HEK293 (cell line): ENCODE measurements at regions not wholly inside any gene's neighbourhood (a gene's known extent, or its start where the extent isn't known, plus 50 kb on each side); places are given as distances from the start of the nearest gene placed in this dataset.

Source experiments
- CTCF ChIA-PET: fragments of 350-600 bp; formaldehyde crosslinking; extraction: SDS; loops from one replicate; lab custom pipeline; 2021; ENCODE audit warnings: antibody characterized with exemption; lab: Yijun Ruan, JAX
- POLR2A ChIA-PET: fragments of 300-600 bp; formaldehyde crosslinking; extraction: SDS; loops from one replicate; lab custom pipeline; 2020; ENCODE audit warnings: antibody characterized with exemption, inconsistent platforms; lab: Yijun Ruan, JAX
- H3K27ac ChIP-seq: fragments of 200-500 bp; sonication (Bioruptor generic); 2 replicates; pipeline ENCODE4 v1.5.1; 2014; ENCODE audit warnings: low read depth, low read length, control low read depth, inconsistent platforms; ENCODE audit errors: extremely low read depth
- H3K36me3 ChIP-seq, 2 experiments: fragments of 200-500 bp in 1 of 2; sonication (Bioruptor generic) in 1 of 2; 1 replicate in 1 of 2; 2 replicates in 1 of 2; pipeline ENCODE4 v1.5.1; 2014 to 2017; ENCODE audit warnings: inconsistent platforms in 2 of 2, low read length in 2 of 2; ENCODE audit not compliant: control insufficient read depth in 2 of 2, insufficient read depth in 1 of 2
- H3K4me1 ChIP-seq: fragments of 200-500 bp; sonication (Bioruptor generic); 2 replicates; pipeline ENCODE4 v1.5.1; 2014; ENCODE audit warnings: mild to moderate bottlenecking, low read length, inconsistent platforms; ENCODE audit not compliant: control insufficient read depth, insufficient read depth
- H3K4me3 ChIP-seq: 2 replicates; pipeline ENCODE4 v1.5.1; 2011; ENCODE audit warnings: low read depth, mild to moderate bottlenecking, control low read depth, low read length, moderate library complexity
- H3K9me3 ChIP-seq: fragments of 200-500 bp; sonication (Bioruptor generic); 2 replicates; pipeline ENCODE4 v1.5.1; 2014; ENCODE audit warnings: low read depth, low read length, inconsistent platforms; ENCODE audit not compliant: control insufficient read depth, insufficient read depth
- EGR2 ChIP-seq: fragments of 450-650 bp; formaldehyde crosslinking; IDR thresholded peaks from 2 replicates; pipeline ENCODE4 v1.5.1; 2016; ENCODE audit warnings: low read depth, missing biosample characterization, missing genetic modification characterization
- GLIS2 ChIP-seq: fragments of 450-650 bp; formaldehyde crosslinking; IDR thresholded peaks from 2 replicates; pipeline ENCODE4 v1.5.1; 2016; ENCODE audit warnings: missing biosample characterization, missing genetic modification characterization
- HOXC10 ChIP-seq: sonication (generic); formaldehyde crosslinking; IDR thresholded peaks from 2 replicates; pipeline ENCODE4 v1.8.1; 2023; ENCODE audit warnings: mild to moderate bottlenecking, missing genetic modification reagents
- KLF9 ChIP-seq: fragments of 450-650 bp; formaldehyde crosslinking; IDR thresholded peaks from 2 replicates; pipeline ENCODE4 v1.5.1; 2016; ENCODE audit warnings: missing biosample characterization, missing genetic modification characterization, low read depth
- MEIS1 ChIP-seq: sonication (generic); formaldehyde crosslinking; IDR thresholded peaks from 2 replicates; pipeline ENCODE4 v1.8.1; 2022; ENCODE audit warnings: missing genetic modification reagents, mild to moderate bottlenecking, borderline replicate concordance
- PRDM2 ChIP-seq: fragments of 450-650 bp; formaldehyde crosslinking; IDR thresholded peaks from 2 replicates; pipeline ENCODE4 v1.5.1; 2016; ENCODE audit warnings: missing biosample characterization, missing genetic modification characterization, borderline replicate concordance
- SP2 ChIP-seq: fragments of 450-650 bp; formaldehyde crosslinking; IDR thresholded peaks from 2 replicates; pipeline ENCODE4 v1.5.1; 2016; ENCODE audit warnings: missing biosample characterization, missing genetic modification characterization
- ZBTB21 ChIP-seq: fragments of 450-650 bp; formaldehyde crosslinking; IDR thresholded peaks from 2 replicates; pipeline ENCODE4 v1.5.1; 2017; ENCODE audit warnings: missing biosample characterization, missing genetic modification characterization
- ZNF121 ChIP-seq: fragments of 450-650 bp; formaldehyde crosslinking; IDR thresholded peaks from 2 replicates; pipeline ENCODE4 v1.5.1; 2016; ENCODE audit warnings: missing biosample characterization, missing genetic modification characterization
- ZNF132 ChIP-seq: fragments of 450-650 bp; formaldehyde crosslinking; IDR thresholded peaks from 2 replicates; pipeline ENCODE4 v1.5.1; 2017; ENCODE audit warnings: missing biosample characterization, missing genetic modification characterization, borderline replicate concordance
- ZNF2 ChIP-seq: fragments of 450-650 bp; formaldehyde crosslinking; IDR thresholded peaks from 2 replicates; pipeline ENCODE4 v1.5.1; 2016; ENCODE audit warnings: missing biosample characterization, missing genetic modification characterization
- ZNF23 ChIP-seq: fragments of 450-650 bp; formaldehyde crosslinking; IDR thresholded peaks from 2 replicates; pipeline ENCODE4 v1.5.1; 2016; ENCODE audit warnings: missing biosample characterization, missing genetic modification characterization, borderline replicate concordance
- ZNF248 ChIP-seq: fragments of 450-650 bp; formaldehyde crosslinking; IDR thresholded peaks from 2 replicates; pipeline ENCODE4 v1.5.1; 2017; ENCODE audit warnings: missing biosample characterization, missing genetic modification characterization
- ZNF280D ChIP-seq: fragments of 450-650 bp; formaldehyde crosslinking; IDR thresholded peaks from 2 replicates; pipeline ENCODE4 v1.5.1; 2016; ENCODE audit warnings: missing biosample characterization, missing genetic modification characterization
- ZNF521 ChIP-seq: fragments of 450-650 bp; formaldehyde crosslinking; IDR thresholded peaks from 2 replicates; pipeline ENCODE4 v1.5.1; 2017; ENCODE audit warnings: missing biosample characterization, mild to moderate bottlenecking, missing genetic modification characterization
- ZNF549 ChIP-seq: fragments of 450-650 bp; IDR thresholded peaks from 2 replicates; pipeline ENCODE4 v1.5.1; 2018; ENCODE audit warnings: missing biosample characterization, missing genetic modification characterization, mild to moderate bottlenecking, inconsistent platforms, moderate library complexity
- ZNF555 ChIP-seq: fragments of 450-650 bp; formaldehyde crosslinking; conservative IDR thresholded peaks from 2 replicates; pipeline ENCODE4 v1.5.1; 2017; ENCODE audit warnings: missing biosample characterization, mild to moderate bottlenecking, missing genetic modification characterization, inconsistent platforms
- ZNF610 ChIP-seq: fragments of 450-650 bp; formaldehyde crosslinking; IDR thresholded peaks from 2 replicates; pipeline ENCODE4 v1.5.1; 2016; ENCODE audit warnings: missing biosample characterization, missing genetic modification characterization, borderline replicate concordance
- ZNF776 ChIP-seq: fragments of 450-650 bp; formaldehyde crosslinking; IDR thresholded peaks from 2 replicates; pipeline ENCODE4 v1.5.0; 2017; ENCODE audit warnings: missing biosample characterization, missing genetic modification characterization, borderline replicate concordance
- ZNF830 ChIP-seq: fragments of 450-650 bp; IDR thresholded peaks from 2 replicates; pipeline ENCODE4 v1.5.0; 2018; ENCODE audit warnings: missing biosample characterization, missing genetic modification characterization, low read depth, mild to moderate bottlenecking, moderate library complexity
- ZXDB ChIP-seq: fragments of 450-650 bp; formaldehyde crosslinking; IDR thresholded peaks from 2 replicates; pipeline ENCODE4 v1.5.1; 2016; ENCODE audit warnings: missing biosample characterization, missing genetic modification characterization

GRCh38 chr5:166523206-166523605 is 1768.2 kb upstream of the WWC1 start (continued):
- no peak for TF ChIP-seq PRDM2 (tag by site-specific recombination)
- TF ChIP-seq KLF9 (tag by site-specific recombination) = no peak
- no peak for TF ChIP-seq ZBTB21
- no peak for TF ChIP-seq ZNF776 (tag by site-specific recombination)
- TF ChIP-seq MEIS1 (CRISPR knock-in tag) = no peak

GRCh38 chr5:166529200-166529599 is 1762.2 kb upstream of the WWC1 start:
- H3K4me1 ChIP-seq = no peaks in the 10 kb centered on the region
- POLR2A ChIA-PET = no interaction called here
- TF ChIP-seq ZNF2 (tag by site-specific recombination) = no peak
- TF ChIP-seq HOXC10 (CRISPR knock-in tag) = no peak
- TF ChIP-seq ZNF248 (tag by site-specific recombination) = no peak
- TF ChIP-seq ZNF549 = no peak
- TF ChIP-seq ZNF121 (tag by site-specific recombination) = no peak
- no peak for TF ChIP-seq ZNF132 (tag by site-specific recombination)
- TF ChIP-seq ZNF610 (tag by site-specific recombination) = no peak
- no peak for TF ChIP-seq EGR2
- no peak for TF ChIP-seq ZNF280D (tag by site-specific recombination)
- TF ChIP-seq ZNF23 (tag by site-specific recombination) = no peak
- no peak for TF ChIP-seq ZXDB (tag by site-specific recombination)
- no peak for TF ChIP-seq SP2 (tag by site-specific recombination)
- TF ChIP-seq ZNF521 (tag by site-specific recombination) = no peak
- TF ChIP-seq ZNF830 (tag by site-specific recombination) = no peak
- no peak for TF ChIP-seq ZNF555 (tag by site-specific recombination)
- TF ChIP-seq GLIS2 (tag by site-specific recombination) = no peak
- CTCF ChIA-PET = no interaction called here
- H3K27ac ChIP-seq = no peak overlapping the region
- H3K4me3 ChIP-seq = no peak overlapping the region
- H3K9me3 ChIP-seq = no peaks in the 10 kb centered on the region
- no peaks in the 10 kb centered on the region for H3K36me3 ChIP-seq
